ENCODE measurements at regions not wholly inside any gene's neighbourhood (a gene's known extent, or its start where the extent isn't known, plus 50 kb on each side); places are given as distances from the start of the nearest gene placed in this dataset.

DNA sequence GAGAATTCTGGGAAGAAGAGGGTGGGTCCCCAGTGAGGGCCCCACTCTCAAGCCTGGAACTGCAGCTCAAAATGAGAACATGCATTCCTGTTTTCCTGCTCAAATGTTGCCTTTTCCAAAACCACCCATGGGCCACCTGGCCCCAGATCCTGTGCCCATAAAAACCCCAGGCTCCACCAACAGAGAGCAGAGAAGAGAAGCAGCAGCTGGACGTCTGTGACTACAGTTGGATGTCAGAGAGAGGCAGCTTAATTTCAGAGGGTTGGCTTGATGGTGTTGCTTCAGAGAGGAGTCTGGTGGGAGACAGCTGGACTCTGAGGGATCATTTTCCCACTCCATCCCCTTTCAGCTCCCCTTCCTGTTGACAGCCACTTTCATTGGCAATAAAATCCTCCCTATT, 256.4 kb downstream of the FZD1 start:
- ChIA-PET POLR2A (ENCODE audit: low non-redundant PET) (no interaction called here), CTCF (no interaction called here)
- H3K27ac ChIP-seq (ENCODE audit: low read depth, low read length, poor library complexity, severe bottlenecking), result no peak overlapping the region
- intact Hi-C loops (cut with micrococcal nuclease; ENCODE audit: unreplicated experiment), result no loop called here
- H3K36me3 ChIP-seq (ENCODE audit: insufficient read depth, low read length, poor library complexity, severe bottlenecking), result no peaks in the 10 kb centered on the region
- H3K27me3 ChIP-seq (replicated peaks; ENCODE audit: insufficient read depth, low read depth, low read length, poor library complexity), result no peaks in the 10 kb centered on the region
- BruUV-seq (replicated peaks), result no TSS peak
- H3K4me1 ChIP-seq (ENCODE audit: insufficient read depth, low read length, poor library complexity, severe bottlenecking), result peaks cover 32% of the 10 kb centered on the region
- TF ChIP-seq EZH2 (IDR thresholded peaks at IDR 0.05; ENCODE audit: borderline replicate concordance, low read depth, low read length, poor library complexity, severe bottlenecking), result no peak
- TF ChIP-seq, protein P1, sequence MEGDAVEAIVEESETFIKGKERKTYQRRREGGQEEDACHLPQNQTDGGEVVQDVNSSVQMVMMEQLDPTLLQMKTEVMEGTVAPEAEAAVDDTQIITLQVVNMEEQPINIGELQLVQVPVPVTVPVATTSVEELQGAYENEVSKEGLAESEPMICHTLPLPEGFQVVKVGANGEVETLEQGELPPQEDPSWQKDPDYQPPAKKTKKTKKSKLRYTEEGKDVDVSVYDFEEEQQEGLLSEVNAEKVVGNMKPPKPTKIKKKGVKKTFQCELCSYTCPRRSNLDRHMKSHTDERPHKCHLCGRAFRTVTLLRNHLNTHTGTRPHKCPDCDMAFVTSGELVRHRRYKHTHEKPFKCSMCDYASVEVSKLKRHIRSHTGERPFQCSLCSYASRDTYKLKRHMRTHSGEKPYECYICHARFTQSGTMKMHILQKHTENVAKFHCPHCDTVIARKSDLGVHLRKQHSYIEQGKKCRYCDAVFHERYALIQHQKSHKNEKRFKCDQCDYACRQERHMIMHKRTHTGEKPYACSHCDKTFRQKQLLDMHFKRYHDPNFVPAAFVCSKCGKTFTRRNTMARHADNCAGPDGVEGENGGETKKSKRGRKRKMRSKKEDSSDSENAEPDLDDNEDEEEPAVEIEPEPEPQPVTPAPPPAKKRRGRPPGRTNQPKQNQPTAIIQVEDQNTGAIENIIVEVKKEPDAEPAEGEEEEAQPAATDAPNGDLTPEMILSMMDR (conservative IDR thresholded peaks at IDR 0.05; ENCODE audit: low read depth, low read length), result no peak
- no peak for DNase-seq (ENCODE audit: low spot score)
- no peaks in the 10 kb centered on the region for H3K9me3 ChIP-seq (ENCODE audit: low read depth, low read length, poor library complexity, severe bottlenecking)
- no peak overlapping the region for H3K4me3 ChIP-seq (ENCODE audit: low read depth, low read length, poor library complexity, severe bottlenecking)

DNA sequence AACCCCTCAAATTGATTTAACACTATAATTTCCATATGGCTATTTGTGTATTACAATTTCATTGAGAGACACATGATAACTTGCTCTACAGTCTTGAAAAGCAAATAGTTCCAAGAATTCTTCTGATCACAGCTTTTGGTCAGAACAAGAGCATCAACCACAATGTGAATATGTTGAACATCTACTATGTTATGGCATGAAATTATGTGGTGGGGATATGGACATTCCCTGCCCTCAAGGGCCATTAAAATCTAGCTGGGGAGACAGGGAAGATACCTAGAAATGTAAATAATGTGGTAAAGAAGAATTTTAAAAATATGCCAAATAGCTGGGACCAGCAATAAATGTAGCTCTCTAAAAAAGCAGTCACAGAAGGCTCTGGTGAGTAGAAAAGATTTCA, 262.2 kb downstream of the FZD1 start:
- TF ChIP-seq, protein P1 (conservative IDR thresholded peaks at IDR 0.05; ENCODE audit: low read depth, low read length), result no peak
- no peak for TF ChIP-seq EZH2 (IDR thresholded peaks at IDR 0.05; ENCODE audit: borderline replicate concordance, low read depth, low read length, poor library complexity, severe bottlenecking)
- Histone ChIP-seq H3K4me1 (ENCODE audit: insufficient read depth, low read length, poor library complexity, severe bottlenecking) (no peaks in the 10 kb centered on the region), H3K27ac (ENCODE audit: low read depth, low read length, poor library complexity, severe bottlenecking) (no peak overlapping the region), H3K4me3 (ENCODE audit: low read depth, low read length, poor library complexity, severe bottlenecking) (no peak overlapping the region), H3K36me3 (ENCODE audit: insufficient read depth, low read length, poor library complexity, severe bottlenecking) (no peaks in the 10 kb centered on the region), H3K9me3 (ENCODE audit: low read depth, low read length, poor library complexity, severe bottlenecking) (no peaks in the 10 kb centered on the region), H3K27me3 (replicated peaks; ENCODE audit: insufficient read depth, low read depth, low read length, poor library complexity) (no peaks in the 10 kb centered on the region)
- intact Hi-C loops (cut with micrococcal nuclease; ENCODE audit: unreplicated experiment), result no loop called here
- ChIA-PET POLR2A (ENCODE audit: low non-redundant PET) (no interaction called here), CTCF (no interaction called here)
- DNase-seq (ENCODE audit: low spot score), result no peak
- BruUV-seq (replicated peaks), result no TSS peak

DNA sequence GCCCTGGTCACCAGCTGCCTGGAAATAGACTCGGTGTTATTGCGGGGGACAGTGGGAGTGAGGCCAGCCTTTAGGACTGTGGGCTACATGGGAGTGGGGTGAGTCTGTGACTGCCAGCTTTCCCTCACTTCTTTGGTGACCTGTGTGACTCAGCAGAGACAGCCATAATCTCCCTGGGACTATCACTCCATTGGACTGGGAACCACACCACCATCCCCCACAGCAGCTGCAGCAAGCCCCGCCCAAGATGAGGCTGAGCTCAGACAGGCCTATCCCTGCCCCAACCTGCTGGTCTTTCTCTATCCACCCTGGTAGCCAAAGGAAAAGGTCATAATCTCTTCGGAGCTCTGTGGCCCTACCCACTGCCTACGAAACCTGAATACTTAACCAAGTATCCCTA, 263.2 kb downstream of the FZD1 start:
- no peak for DNase-seq (ENCODE audit: low spot score)
- no peak for TF ChIP-seq EZH2 (IDR thresholded peaks at IDR 0.05; ENCODE audit: borderline replicate concordance, low read depth, low read length, poor library complexity, severe bottlenecking)
- TF ChIP-seq, protein P1 (conservative IDR thresholded peaks at IDR 0.05; ENCODE audit: low read depth, low read length), result no peak
- Histone ChIP-seq H3K27ac (ENCODE audit: low read depth, low read length, poor library complexity, severe bottlenecking) (no peak overlapping the region), H3K4me1 (ENCODE audit: insufficient read depth, low read length, poor library complexity, severe bottlenecking) (no peaks in the 10 kb centered on the region), H3K27me3 (replicated peaks; ENCODE audit: insufficient read depth, low read depth, low read length, poor library complexity) (no peaks in the 10 kb centered on the region), H3K4me3 (ENCODE audit: low read depth, low read length, poor library complexity, severe bottlenecking) (no peak overlapping the region), H3K9me3 (ENCODE audit: low read depth, low read length, poor library complexity, severe bottlenecking) (peaks cover 7% of the 10 kb centered on the region), H3K36me3 (ENCODE audit: insufficient read depth, low read length, poor library complexity, severe bottlenecking) (no peaks in the 10 kb centered on the region)
- no TSS peak for BruUV-seq (replicated peaks)
- intact Hi-C loops (cut with micrococcal nuclease; ENCODE audit: unreplicated experiment), result no loop called here
- CTCF ChIA-PET, result no interaction called here
- POLR2A ChIA-PET (ENCODE audit: low non-redundant PET), result no interaction called here

All from A673 (cell line).